LNCAP (cell line): ENCODE measurements at regions not wholly inside any gene's neighbourhood (a gene's known extent, or its start where the extent isn't known, plus 50 kb on each side); places are given as distances from the start of the nearest gene placed in this dataset.
A peak's percentile ranks its signal among the peaks of the same experiment; 100 is the strongest.

Source experiments
- CTCF ChIP-seq: fragments of 450-650 bp; IDR thresholded peaks from 2 replicates; pipeline ENCODE4 v1.5.1; 2017; ENCODE audit warnings: mild to moderate bottlenecking

- peak; percentile 84 for TF ChIP-seq CTCF
Observed at GRCh38 chr11:22920939-22921565, 60.8 kb upstream of the CCDC179 start.

GRCh38 chr11:22922672-22923071 lies 62.4 kb upstream of the CCDC179 start:
- TF ChIP-seq CTCF, result no peak

- TF ChIP-seq CTCF, result no peak
Observed at GRCh38 chr11:22923561-22923960, 63.3 kb upstream of the CCDC179 start.

GRCh38 chr11:22926341-22926740 lies 66.1 kb upstream of the CCDC179 start:
- TF ChIP-seq CTCF, result no peak

- TF ChIP-seq CTCF, result no peak
Observed at GRCh38 chr11:22927793-22928192, 67.5 kb upstream of the CCDC179 start.

DNA sequence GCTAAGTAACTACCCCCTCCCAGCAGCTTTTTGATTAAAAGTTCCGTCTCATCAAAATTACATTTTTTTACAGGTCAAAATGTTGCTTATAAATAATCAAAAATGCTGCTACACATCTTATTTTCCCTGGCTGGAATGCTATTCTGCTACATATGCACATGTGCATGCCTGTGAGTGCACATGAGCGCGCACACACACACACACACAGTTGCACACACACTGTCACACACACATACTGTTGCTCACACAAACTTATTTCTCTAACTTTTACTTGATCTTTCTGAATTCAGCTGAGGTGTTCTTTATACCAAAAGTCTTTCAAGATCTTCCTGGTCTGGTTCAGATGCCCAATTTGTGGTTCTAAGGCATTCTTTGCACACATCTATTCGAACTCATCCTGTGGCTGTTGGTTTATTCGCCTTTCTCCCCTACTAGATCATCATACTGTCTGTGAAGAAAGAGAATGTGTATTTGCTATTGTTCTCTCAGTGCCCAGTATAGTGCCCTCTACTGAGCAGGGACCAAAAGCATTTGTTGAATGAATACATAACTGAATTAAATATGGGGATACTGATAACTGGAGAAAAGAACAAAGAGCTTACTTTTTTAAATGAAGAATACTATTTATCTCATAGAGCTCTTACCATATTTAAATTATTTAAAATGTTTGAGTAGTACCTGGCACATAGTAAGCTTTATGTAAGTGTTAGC lies 68.1 kb upstream of the CCDC179 start:
- peak; percentile 63 for TF ChIP-seq CTCF

- no peak for TF ChIP-seq CTCF
Observed at GRCh38 chr11:22930816-22931594, 70.7 kb upstream of the CCDC179 start.
